ENCODE measurements at regions not wholly inside any gene's neighbourhood (a gene's known extent, or its start where the extent isn't known, plus 50 kb on each side); places are given as distances from the start of the nearest gene placed in this dataset.

DNA sequence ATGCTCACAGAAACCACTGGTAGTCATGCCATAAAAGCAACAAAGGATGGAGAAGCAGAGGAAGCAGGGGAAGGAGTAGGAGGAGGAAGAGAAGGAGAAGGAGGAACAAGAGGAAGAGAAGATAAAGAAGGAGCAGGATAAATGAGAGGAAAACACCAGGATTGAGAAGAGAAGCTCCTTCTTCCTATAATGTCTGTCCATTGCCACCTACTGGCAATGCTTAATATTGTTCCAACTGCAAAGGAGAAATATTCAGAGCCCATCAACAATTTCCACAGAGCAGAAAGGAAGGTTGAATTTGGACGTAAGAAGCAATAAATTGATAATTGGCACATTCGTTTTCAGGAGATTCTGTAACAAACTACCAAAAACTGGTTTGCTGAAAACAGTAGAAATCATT, 898.4 kb downstream of the SLC16A7 start:
- TF ChIP-seq, protein P1, sequence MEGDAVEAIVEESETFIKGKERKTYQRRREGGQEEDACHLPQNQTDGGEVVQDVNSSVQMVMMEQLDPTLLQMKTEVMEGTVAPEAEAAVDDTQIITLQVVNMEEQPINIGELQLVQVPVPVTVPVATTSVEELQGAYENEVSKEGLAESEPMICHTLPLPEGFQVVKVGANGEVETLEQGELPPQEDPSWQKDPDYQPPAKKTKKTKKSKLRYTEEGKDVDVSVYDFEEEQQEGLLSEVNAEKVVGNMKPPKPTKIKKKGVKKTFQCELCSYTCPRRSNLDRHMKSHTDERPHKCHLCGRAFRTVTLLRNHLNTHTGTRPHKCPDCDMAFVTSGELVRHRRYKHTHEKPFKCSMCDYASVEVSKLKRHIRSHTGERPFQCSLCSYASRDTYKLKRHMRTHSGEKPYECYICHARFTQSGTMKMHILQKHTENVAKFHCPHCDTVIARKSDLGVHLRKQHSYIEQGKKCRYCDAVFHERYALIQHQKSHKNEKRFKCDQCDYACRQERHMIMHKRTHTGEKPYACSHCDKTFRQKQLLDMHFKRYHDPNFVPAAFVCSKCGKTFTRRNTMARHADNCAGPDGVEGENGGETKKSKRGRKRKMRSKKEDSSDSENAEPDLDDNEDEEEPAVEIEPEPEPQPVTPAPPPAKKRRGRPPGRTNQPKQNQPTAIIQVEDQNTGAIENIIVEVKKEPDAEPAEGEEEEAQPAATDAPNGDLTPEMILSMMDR (IDR thresholded peaks at IDR 0.05) = no peak
- TF ChIP-seq POLR2A (IDR thresholded peaks at IDR 0.05) = no peak
